K562 (cell line): ENCODE measurements at regions not wholly inside any gene's neighbourhood (a gene's known extent, or its start where the extent isn't known, plus 50 kb on each side); places are given as distances from the start of the nearest gene placed in this dataset.

ENCODE experiments used
- ATAC-seq: fragments of 200-7000 bp; cut with Tn5 transposase; 3 replicates; pipeline ENCODE4 v1.9.1; 2020; ENCODE audit warnings: moderate library complexity
- BruUV-seq: library from RNA; stranded (reverse); fragments of 400-500 nt; replicated peaks from 2 replicates; lab custom pipeline; 2021; lab: Mats Ljungman, UMichigan
- CTCF ChIA-PET: fragments of 300-600 bp; formaldehyde crosslinking; extraction: SDS; loops from one replicate; lab custom pipeline; 2021; ENCODE audit warnings: low intra/inter-chr PET ratio; lab: Yijun Ruan, JAX
- POLR2A ChIA-PET: fragments of 300-600, 350-650 bp; sonication (Branson Sonifier 250); formaldehyde crosslinking; extraction: SDS; loops from one replicate; lab custom pipeline; 2021; ENCODE audit warnings: antibody characterized with exemption, inconsistent platforms; lab: Yijun Ruan, JAX
- DNase-seq, 4 experiments: peaks; one replicate each; pipeline versions ENCODE4 v3.0.0 to v3.0.0-alpha.2; 2011 to 2018; ENCODE audit warnings: low spot score in 3 of 4, mixed read lengths in 3 of 4; ENCODE audit errors: extremely low read depth in 1 of 4
- FAIRE-seq: peaks from 2 replicates; lab custom pipeline; 2011; peaks lifted over from hg19 to GRCh38; lab: Jason Lieb, UNC
- H2AFZ ChIP-seq: 2 replicates; pipeline ENCODE4 v1.6.0; 2011; ENCODE audit warnings: low read depth, low read length, control low read depth, inconsistent platforms
- H3K27ac ChIP-seq: fragments of 200-600 bp; 3 replicates; pipeline ENCODE4 v1.8.0; 2011; ENCODE audit warnings: low read depth, mild to moderate bottlenecking, control low read depth, inconsistent platforms, low read length, moderate library complexity, mixed read lengths; ENCODE audit errors: extremely low read depth
- H3K27me3 ChIP-seq, 2 experiments: fragments of 300-600 bp in 1 of 2; 2 replicates in 1 of 2; 3 replicates in 1 of 2; pipeline versions ENCODE4 v1.6.0 to v1.8.0; 2011; ENCODE audit warnings: inconsistent platforms in 2 of 2, low read length in 2 of 2, mild to moderate bottlenecking in 1 of 2, mixed read lengths in 1 of 2, moderate library complexity in 1 of 2; ENCODE audit not compliant: control insufficient read depth in 2 of 2, insufficient read depth in 2 of 2
- H3K36me3 ChIP-seq: fragments of 300-600 bp; 3 replicates; pipeline ENCODE4 v1.8.0; 2011; ENCODE audit warnings: mild to moderate bottlenecking, low read length, inconsistent platforms; ENCODE audit not compliant: control insufficient read depth, insufficient read depth
- H3K4me1 ChIP-seq, 2 experiments: fragments of 200-600 bp in 1 of 2; replicated peaks in 1 of 2; 2 replicates in 1 of 2; 3 replicates in 1 of 2; pipeline versions ENCODE4 v1.5.1 to v1.8.0; 2011; ENCODE audit warnings: inconsistent platforms in 2 of 2, low read length in 2 of 2, mild to moderate bottlenecking in 1 of 2, mixed read lengths in 1 of 2, moderate library complexity in 1 of 2; ENCODE audit not compliant: control insufficient read depth in 2 of 2, insufficient read depth in 2 of 2
- H3K4me2 ChIP-seq: 2 replicates; pipeline ENCODE4 v1.6.1; 2011; ENCODE audit warnings: low read length, control low read depth, inconsistent platforms, mixed read lengths; ENCODE audit not compliant: insufficient read depth
- H3K4me3 ChIP-seq: fragments of 200-600 bp; sonication (generic), shearing (Covaris generic); 2 replicates; pipeline ENCODE4 v1.5.1; 2016; ENCODE audit warnings: control low read depth, inconsistent platforms
- H3K79me2 ChIP-seq: fragments of 200-600 bp; 3 replicates; pipeline ENCODE4 v1.8.0; 2011; ENCODE audit warnings: low read length, inconsistent platforms; ENCODE audit not compliant: control insufficient read depth, insufficient read depth
- H3K9ac ChIP-seq, 2 experiments: 2 replicates each; pipeline versions ENCODE4 v1.6.0 to v1.6.1; 2011; ENCODE audit warnings: low read depth in 2 of 2, low read length in 2 of 2, control low read depth in 1 of 2, inconsistent platforms in 1 of 2, mild to moderate bottlenecking in 1 of 2, mixed read lengths in 1 of 2; ENCODE audit not compliant: insufficient read depth in 1 of 2
- H3K9me1 ChIP-seq: one replicate; pipeline ENCODE4 v1.6.0; 2011; ENCODE audit warnings: inconsistent platforms, mild to moderate bottlenecking, low read length, moderate library complexity; ENCODE audit not compliant: control insufficient read depth, insufficient read depth
- H3K9me3 ChIP-seq: replicated peaks from 2 replicates; pipeline ENCODE4 v1.5.1; 2011; ENCODE audit warnings: low read depth, low read length, inconsistent platforms; ENCODE audit not compliant: control insufficient read depth, insufficient read depth
- H4K20me1 ChIP-seq: replicated peaks from 2 replicates; pipeline ENCODE4 v1.6.1; 2011; ENCODE audit warnings: low read length, inconsistent platforms, mixed read lengths; ENCODE audit not compliant: control insufficient read depth, insufficient read depth
- E2F4 ChIP-seq: sonication (generic); formaldehyde crosslinking; IDR thresholded peaks from 2 replicates; pipeline ENCODE4 v1.8.0; 2022; ENCODE audit warnings: mild to moderate bottlenecking, low read depth, missing genetic modification reagents
- GABPB1 ChIP-seq: sonication (generic); formaldehyde crosslinking; IDR thresholded peaks from 2 replicates; pipeline ENCODE4 v1.8.0; 2022; ENCODE audit warnings: mild to moderate bottlenecking, missing genetic modification reagents
- JUN ChIP-seq, 2 experiments: sonication (generic) in 1 of 2; formaldehyde crosslinking in 1 of 2; IDR thresholded peaks; 2 replicates each; pipeline versions ENCODE4 v1.6.1 to v1.8.0; 2012 to 2022; ENCODE audit warnings: borderline replicate concordance in 2 of 2, mild to moderate bottlenecking in 2 of 2, improper control_type of control experiment in 1 of 2, low read depth in 1 of 2, low read length in 1 of 2, missing genetic modification reagents in 1 of 2
- KAT2B ChIP-seq: IDR thresholded peaks from one replicate; pipeline ENCODE4 v1.6.1; 2012; ENCODE audit warnings: low read depth, mild to moderate bottlenecking, control low read depth, inconsistent platforms, low read length, moderate library complexity
- KDM5B ChIP-seq: fragments of 200-600 bp; sonication (generic); IDR thresholded peaks from 2 replicates; pipeline ENCODE4 v1.6.1; 2012; ENCODE audit warnings: low read depth, mild to moderate bottlenecking, moderate library complexity, low read length, control low read depth, inconsistent platforms; ENCODE audit not compliant: insufficient replicate concordance
- MBD2 ChIP-seq: sonication (generic); IDR thresholded peaks from 2 replicates; pipeline ENCODE4 v1.6.1; 2016; ENCODE audit warnings: low read depth, borderline replicate concordance
- MXD1 ChIP-seq: fragments of 250-450 bp; sonication (Bioruptor Pico); IDR thresholded peaks from 2 replicates; pipeline ENCODE4 v1.8.0; 2021; ENCODE audit warnings: borderline replicate concordance, mild to moderate bottlenecking, moderate library complexity; ENCODE audit not compliant: poor library complexity, severe bottlenecking
- NR2C2 ChIP-seq, 2 experiments: fragments of 200-800 bp in 1 of 2; sonication (Bioruptor generic) in 1 of 2; sonication (generic) in 1 of 2; formaldehyde crosslinking in 1 of 2; IDR thresholded peaks; 2 replicates each; pipeline versions ENCODE4 v1.6.1 to v1.8.0; 2016 to 2022; ENCODE audit warnings: mild to moderate bottlenecking in 1 of 2, missing compliant biosample characterization in 1 of 2, missing genetic modification characterization in 1 of 2, missing genetic modification reagents in 1 of 2
- RBM39 ChIP-seq: fragments of 200-400 bp; formaldehyde crosslinking; optimal IDR thresholded peaks from 2 replicates; pipeline ENCODE3; 2018; ENCODE audit warnings: low read depth, low read length
- SETDB1 ChIP-seq: IDR thresholded peaks from one replicate; pipeline ENCODE4 v1.6.1; 2012; ENCODE audit warnings: low read length, control low read depth, inconsistent platforms
- SMARCC2 ChIP-seq: fragments of 450-650 bp; IDR thresholded peaks from 2 replicates; pipeline ENCODE4 v1.6.1; 2017; ENCODE audit warnings: antibody characterized with exemption, moderate library complexity, mild to moderate bottlenecking, low read depth
- SRSF1 ChIP-seq: fragments of 200-400 bp; formaldehyde crosslinking; IDR thresholded peaks from 2 replicates; pipeline ENCODE4 v1.6.1; 2017; ENCODE audit warnings: mild to moderate bottlenecking, low read depth, low read length, moderate library complexity
- SRSF9 ChIP-seq: fragments of 200-400 bp; formaldehyde crosslinking; IDR thresholded peaks from 2 replicates; pipeline ENCODE4 v1.6.1; 2017; ENCODE audit warnings: low read depth, low read length, borderline replicate concordance
- TAF1 ChIP-seq: IDR thresholded peaks from 2 replicates; pipeline ENCODE4 v1.6.1; 2011; ENCODE audit warnings: mild to moderate bottlenecking, low read length, moderate library complexity; ENCODE audit not compliant: insufficient read depth, control insufficient read depth, severe bottlenecking; ENCODE audit errors: extremely low read depth
- ZBTB34 ChIP-seq: fragments of 250-450 bp; sonication (Bioruptor Pico); IDR thresholded peaks from 2 replicates; pipeline ENCODE4 v1.8.0; 2021; ENCODE audit warnings: mild to moderate bottlenecking, moderate library complexity
- ZNF644 ChIP-seq: fragments of 200-800 bp; sonication (Bioruptor generic); IDR thresholded peaks from 2 replicates; pipeline ENCODE4 v1.6.1; 2016; ENCODE audit warnings: low read depth, missing genetic modification characterization, missing compliant biosample characterization
- ZNF780A ChIP-seq: fragments of 250-450 bp; sonication (Bioruptor Pico); IDR thresholded peaks from 2 replicates; pipeline ENCODE4 v1.5.0; 2021; ENCODE audit warnings: mild to moderate bottlenecking
- WGBS: fragments of 100-300 bp; shearing (Covaris generic); methylation state at CpG from one replicate; pipeline ENCODE4 v1.1.6; 2016; ENCODE audit warnings: low coverage, mixed read lengths; ENCODE audit not compliant: insufficient coverage; ENCODE audit errors: missing lambda C conversion rate; 5-methylcytosine and 5-hydroxymethylcytosine counted together
- in situ Hi-C: fragments of 300-500 bp; cut with MboI; formaldehyde crosslinking; loops from 4 replicates; pipeline ENCODE4 v1.15.0; 2018; ENCODE audit warnings: inconsistent platforms, mixed read lengths
- intact Hi-C: fragments of 100-400 bp; cut with micrococcal nuclease; formaldehyde crosslinking; loops from 2 replicates; pipeline ENCODE4 v1.14.2; 2022
- TF ChIP-seq, protein P1 (sequence below): fragments of 450-650 bp; IDR thresholded peaks from 2 replicates; pipeline ENCODE4 v1.7.0; 2016; ENCODE audit warnings: borderline replicate concordance

DNA sequence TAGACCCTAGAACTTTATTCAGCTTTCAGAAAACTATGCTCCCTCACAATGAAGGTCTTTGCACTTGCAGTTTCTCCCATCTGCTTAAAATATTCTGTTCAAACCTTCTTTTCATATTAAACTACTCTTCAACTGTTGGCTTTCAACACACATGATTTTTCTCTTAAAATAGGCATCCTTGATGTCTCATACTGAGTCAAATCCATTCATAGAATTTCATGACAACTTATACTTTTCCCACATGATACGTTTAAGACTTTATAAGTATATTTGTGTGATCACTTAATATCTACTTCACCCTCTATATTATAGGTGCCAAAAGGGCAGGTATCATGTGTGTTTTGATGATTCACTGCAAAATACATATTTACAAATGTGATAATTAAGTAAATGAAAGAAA lies 412.5 kb downstream of the MMUT start:
- Histone ChIP-seq H3K79me2 (no peaks in the 10 kb centered on the region), H3K9me1 (no peaks in the 10 kb centered on the region), H3K27ac (no peak overlapping the region), H3K9me3 (no peaks in the 10 kb centered on the region), H3K4me3 (no peak overlapping the region), H3K4me1 (no peaks in the 10 kb centered on the region), H3K36me3 (no peaks in the 10 kb centered on the region), H4K20me1 (no peaks in the 10 kb centered on the region), H3K27me3 (no peaks in the 10 kb centered on the region), H2AFZ (no peak overlapping the region), H3K4me2 (no peak overlapping the region), H3K9ac (no peak overlapping the region)
- ChIA-PET POLR2A (no interaction called here), CTCF (no interaction called here)
- WGBS = 0% methylated on average over 1 of the region's 1 CpG
- DNase-seq = no peak
- ATAC-seq = no peak
- TF ChIP-seq SMARCC2 = no peak
- TF ChIP-seq SETDB1 = no peak
- TF ChIP-seq GABPB1 (CRISPR knock-in tag) = no peak
- TF ChIP-seq KAT2B = no peak
- TF ChIP-seq TAF1 = no peak
- TF ChIP-seq ZBTB34 = no peak
- TF ChIP-seq SRSF1 = no peak
- TF ChIP-seq SRSF9 = no peak
- TF ChIP-seq JUN (IDR thresholded peaks at IDR 0.05; ENCODE audit: borderline replicate concordance, low read depth, low read length) = no peak
- no peak for TF ChIP-seq JUN (CRISPR knock-in tag; IDR thresholded peaks at IDR 0.05; ENCODE audit: borderline replicate concordance)
- no peak for TF ChIP-seq E2F4 (CRISPR knock-in tag)
- TF ChIP-seq KDM5B = no peak
- TF ChIP-seq ZNF780A (CRISPR knock-in tag) = no peak
- no peak for TF ChIP-seq NR2C2 (CRISPR knock-in tag; IDR thresholded peaks at IDR 0.05)
- TF ChIP-seq NR2C2 (tag; IDR thresholded peaks at IDR 0.05) = no peak
- no peak for TF ChIP-seq RBM39
- TF ChIP-seq MXD1 = no peak
- no peak for TF ChIP-seq MBD2
- TF ChIP-seq ZNF644 = no peak
- TF ChIP-seq, protein P1, sequence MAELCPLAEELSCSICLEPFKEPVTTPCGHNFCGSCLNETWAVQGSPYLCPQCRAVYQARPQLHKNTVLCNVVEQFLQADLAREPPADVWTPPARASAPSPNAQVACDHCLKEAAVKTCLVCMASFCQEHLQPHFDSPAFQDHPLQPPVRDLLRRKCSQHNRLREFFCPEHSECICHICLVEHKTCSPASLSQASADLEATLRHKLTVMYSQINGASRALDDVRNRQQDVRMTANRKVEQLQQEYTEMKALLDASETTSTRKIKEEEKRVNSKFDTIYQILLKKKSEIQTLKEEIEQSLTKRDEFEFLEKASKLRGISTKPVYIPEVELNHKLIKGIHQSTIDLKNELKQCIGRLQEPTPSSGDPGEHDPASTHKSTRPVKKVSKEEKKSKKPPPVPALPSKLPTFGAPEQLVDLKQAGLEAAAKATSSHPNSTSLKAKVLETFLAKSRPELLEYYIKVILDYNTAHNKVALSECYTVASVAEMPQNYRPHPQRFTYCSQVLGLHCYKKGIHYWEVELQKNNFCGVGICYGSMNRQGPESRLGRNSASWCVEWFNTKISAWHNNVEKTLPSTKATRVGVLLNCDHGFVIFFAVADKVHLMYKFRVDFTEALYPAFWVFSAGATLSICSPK = no peak
- in situ Hi-C loops = no loop called here
- FAIRE-seq = no peak
- BruUV-seq = no TSS peak
- intact Hi-C loops = no loop called here
